Gastrocnemius medialis (tissue), 4 donors: ENCODE measurements at regions not wholly inside any gene's neighbourhood (a gene's known extent, or its start where the extent isn't known, plus 50 kb on each side); places are given as distances from the start of the nearest gene placed in this dataset.

Experiments used
- ATAC-seq, 2 donors: fragments of 150-250 bp; one replicate each; pipeline ENCODE4 v1.9.1; 2016
- DNase-seq, 2 donors: peaks; one replicate each; pipeline ENCODE4 v3.0.0-alpha.2; 2019
- H3K27ac ChIP-seq, 4 donors: fragments of 200-600 bp; sonication (generic); 1 replicate in 1 of 4; 2 replicates in 3 of 4; pipeline ENCODE4 v1.5.1; 2016 to 2018; ENCODE audit warnings: mild to moderate bottlenecking in 2 of 4, moderate library complexity in 1 of 4
- H3K27me3 ChIP-seq, 3 donors: fragments of 200-600 bp; sonication (generic) in 2 of 3; 1 replicate in 1 of 3; 2 replicates in 2 of 3; pipeline versions ENCODE4 v1.5.1 to v1.6.0; 2016 to 2019; ENCODE audit warnings: mild to moderate bottlenecking in 1 of 3, moderate library complexity in 1 of 3
- H3K36me3 ChIP-seq, 2 donors: fragments of 200-600 bp; sonication (generic) in 1 of 2; one replicate each; pipeline ENCODE4 v1.5.1; 2017 to 2018
- H3K4me1 ChIP-seq, 2 donors: fragments of 200-600 bp; sonication (generic) in 1 of 2; one replicate each; pipeline ENCODE4 v1.5.1; 2016 to 2017; ENCODE audit warnings: mild to moderate bottlenecking in 2 of 2
- H3K4me3 ChIP-seq, 4 donors: fragments of 200-600 bp; sonication (generic) in 3 of 4; 1 replicate in 1 of 4; 2 replicates in 3 of 4; pipeline ENCODE4 v1.5.1; 2016 to 2019; ENCODE audit warnings: mild to moderate bottlenecking in 2 of 4
- H3K9me3 ChIP-seq, 3 donors: fragments of 200-600 bp; sonication (generic) in 2 of 3; 1 replicate in 1 of 3; 2 replicates in 2 of 3; pipeline ENCODE4 v1.5.1; 2016 to 2019
- POLR2A ChIP-seq, 2 donors: fragments of 450-650 bp; IDR thresholded peaks; one replicate each; pipeline ENCODE4 v1.6.1; 2017; ENCODE audit warnings: antibody characterized with exemption in 2 of 2, mild to moderate bottlenecking in 2 of 2, moderate library complexity in 2 of 2
- in situ Hi-C, 4 donors: fragments of 200-750 bp; cut with MboI; loops; one replicate each; pipeline versions ENCODE4 v1.15.0 to v1.8.0; 2017; ENCODE audit warnings: low sequenced_read_pairs in 4 of 4
- intact Hi-C: fragments of 100-400 bp; cut with DNase I; formaldehyde crosslinking; loops from one replicate; pipeline ENCODE4 v1.15.1; 2023; ENCODE audit warnings: low total_unique reads
- TF ChIP-seq, protein P1 (sequence below), 5 experiments: fragments of 450-650 bp in 3 of 5; fragments of 200-600 bp in 2 of 5; sonication (generic) in 2 of 5; IDR thresholded peaks in 4 of 5; conservative IDR thresholded peaks in 1 of 5; 1 replicate in 4 of 5; 2 replicates in 1 of 5; pipeline ENCODE4 v1.5.1; 2016 to 2019; ENCODE audit warnings: antibody characterized with exemption in 5 of 5, mild to moderate bottlenecking in 3 of 5, moderate library complexity in 3 of 5

DNA sequence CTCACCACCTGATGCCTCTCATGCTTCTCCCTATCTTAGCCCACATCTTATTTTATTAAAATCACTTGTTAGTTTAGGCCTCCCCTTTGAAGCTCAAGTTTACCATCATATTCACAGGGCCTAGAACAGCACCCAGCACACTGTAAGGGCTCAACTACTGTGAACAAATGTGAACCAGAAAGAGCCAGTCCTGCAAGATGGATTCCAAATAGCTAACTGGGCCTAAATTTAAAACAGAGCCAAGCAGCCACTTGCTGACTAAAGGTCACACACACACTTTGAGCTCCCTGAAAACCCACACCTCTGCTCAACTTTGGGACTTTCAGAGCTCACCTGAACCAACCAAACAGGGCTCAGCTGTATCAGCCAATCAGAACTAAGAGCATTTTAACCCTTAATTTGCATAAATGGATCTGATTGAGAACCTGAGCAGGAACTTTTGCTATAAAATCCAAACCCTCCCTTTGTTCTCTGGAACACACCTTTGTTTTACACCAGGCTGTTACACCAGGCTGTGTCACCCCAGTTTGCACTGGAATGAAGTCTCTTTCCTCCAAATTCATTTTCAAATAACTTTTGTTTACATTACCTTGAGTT is 62.1 kb upstream of the EXOC1L start:
- no peak for ATAC-seq
- in situ Hi-C loops: no loop called here

DNA sequence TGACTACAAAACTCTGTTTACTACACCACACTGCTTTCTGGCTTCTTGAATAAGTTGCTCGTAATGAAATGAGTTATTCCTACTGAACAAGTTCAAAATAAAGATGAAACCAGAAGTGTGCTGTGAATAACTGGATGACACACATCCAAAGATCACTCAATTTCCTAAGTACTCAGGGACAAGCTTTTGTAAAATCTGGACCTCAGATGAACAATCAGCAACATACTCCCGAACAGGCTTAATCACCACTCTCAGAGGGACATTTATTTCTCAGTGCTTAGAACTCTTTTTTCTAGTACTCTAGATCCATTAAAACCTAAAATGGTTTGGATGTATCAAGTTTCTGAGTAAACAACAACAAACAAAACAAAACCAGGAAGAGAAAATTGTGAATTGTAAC is 61.5 kb upstream of the EXOC1L start:
- H3K4me3 ChIP-seq: no peak overlapping the region
- DNase-seq (no peak), ATAC-seq (no peak)
- in situ Hi-C loops: no loop called here
- H3K4me1 ChIP-seq: no peaks in the 10 kb centered on the region
- no peaks in the 10 kb centered on the region for H3K9me3 ChIP-seq
- H3K27me3 ChIP-seq: no peaks in the 10 kb centered on the region
- no peak overlapping the region for H3K27ac ChIP-seq
- intact Hi-C loops: no loop called here
- TF ChIP-seq, protein P1, sequence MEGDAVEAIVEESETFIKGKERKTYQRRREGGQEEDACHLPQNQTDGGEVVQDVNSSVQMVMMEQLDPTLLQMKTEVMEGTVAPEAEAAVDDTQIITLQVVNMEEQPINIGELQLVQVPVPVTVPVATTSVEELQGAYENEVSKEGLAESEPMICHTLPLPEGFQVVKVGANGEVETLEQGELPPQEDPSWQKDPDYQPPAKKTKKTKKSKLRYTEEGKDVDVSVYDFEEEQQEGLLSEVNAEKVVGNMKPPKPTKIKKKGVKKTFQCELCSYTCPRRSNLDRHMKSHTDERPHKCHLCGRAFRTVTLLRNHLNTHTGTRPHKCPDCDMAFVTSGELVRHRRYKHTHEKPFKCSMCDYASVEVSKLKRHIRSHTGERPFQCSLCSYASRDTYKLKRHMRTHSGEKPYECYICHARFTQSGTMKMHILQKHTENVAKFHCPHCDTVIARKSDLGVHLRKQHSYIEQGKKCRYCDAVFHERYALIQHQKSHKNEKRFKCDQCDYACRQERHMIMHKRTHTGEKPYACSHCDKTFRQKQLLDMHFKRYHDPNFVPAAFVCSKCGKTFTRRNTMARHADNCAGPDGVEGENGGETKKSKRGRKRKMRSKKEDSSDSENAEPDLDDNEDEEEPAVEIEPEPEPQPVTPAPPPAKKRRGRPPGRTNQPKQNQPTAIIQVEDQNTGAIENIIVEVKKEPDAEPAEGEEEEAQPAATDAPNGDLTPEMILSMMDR (IDR thresholded peaks at IDR 0.05 in 4 of 5, conservative IDR thresholded peaks at IDR 0.05 in 1 of 5): no peak
- TF ChIP-seq POLR2A (IDR thresholded peaks at IDR 0.05): no peak
- H3K36me3 ChIP-seq: no peaks in the 10 kb centered on the region

More for the DNA sequence above, 62.1 kb upstream of the EXOC1L start:
- Histone ChIP-seq H3K4me3 (no peak overlapping the region), H3K27ac (no peak overlapping the region), H3K27me3 (no peaks in the 10 kb centered on the region), H3K9me3 (no peaks in the 10 kb centered on the region), H3K4me1 (no peaks in the 10 kb centered on the region), H3K36me3 (no peaks in the 10 kb centered on the region)
- no peak for DNase-seq
- TF ChIP-seq POLR2A (IDR thresholded peaks at IDR 0.05): no peak
- TF ChIP-seq, protein P1 (IDR thresholded peaks at IDR 0.05 in 4 of 5, conservative IDR thresholded peaks at IDR 0.05 in 1 of 5): no peak
- intact Hi-C loops: no loop called here

DNA sequence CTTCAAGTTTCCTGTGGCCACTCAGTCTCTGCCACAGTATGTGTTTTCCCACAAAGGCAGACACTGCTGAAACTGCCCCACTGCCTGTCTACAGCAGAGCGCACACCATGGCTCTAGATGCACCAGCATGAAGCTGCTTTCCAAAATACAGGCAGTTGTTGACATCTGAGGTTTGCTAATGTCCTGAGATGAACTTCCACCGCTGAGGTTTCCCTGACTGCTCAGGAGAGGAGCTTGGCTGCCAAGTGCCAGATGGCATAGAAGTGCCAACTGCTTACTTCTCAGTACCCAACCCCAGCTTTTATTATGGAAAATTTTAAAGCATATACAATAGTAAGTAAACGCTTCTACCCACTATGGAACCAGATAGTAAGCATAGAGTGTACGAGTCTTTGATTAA is 61.0 kb upstream of the EXOC1L start:
- no peaks in the 10 kb centered on the region for H3K36me3 ChIP-seq
- no peak overlapping the region for H3K4me3 ChIP-seq
- no peak for TF ChIP-seq POLR2A (IDR thresholded peaks at IDR 0.05)
- TF ChIP-seq, protein P1 (IDR thresholded peaks at IDR 0.05 in 4 of 5, conservative IDR thresholded peaks at IDR 0.05 in 1 of 5): no peak
- H3K27ac ChIP-seq: no peak overlapping the region
- intact Hi-C loops (no loop called here), in situ Hi-C loops (no loop called here)
- ATAC-seq (no peak), DNase-seq (no peak)
- H3K9me3 ChIP-seq: no peaks in the 10 kb centered on the region
- H3K27me3 ChIP-seq: no peaks in the 10 kb centered on the region
- H3K4me1 ChIP-seq: no peaks in the 10 kb centered on the region

DNA sequence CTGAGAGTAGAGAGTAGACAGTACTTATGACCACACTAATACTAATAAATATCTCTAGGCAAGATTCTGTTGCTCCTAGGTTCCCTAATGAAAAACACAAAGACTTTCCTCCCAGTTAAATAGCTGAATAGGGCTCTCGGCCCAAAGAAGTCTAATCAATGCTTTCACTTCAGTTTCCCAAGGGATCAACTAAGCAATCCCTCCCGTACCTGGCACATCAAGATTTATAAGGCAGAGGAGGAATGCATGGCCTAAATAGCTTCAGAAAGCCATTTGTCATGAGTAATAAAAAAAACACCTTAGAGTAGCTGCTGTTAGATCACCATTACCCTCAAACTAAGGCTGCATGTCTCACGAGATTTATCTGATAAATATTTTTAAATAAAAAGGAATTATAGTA is 56.8 kb upstream of the EXOC1L start:
- H3K9me3 ChIP-seq: no peaks in the 10 kb centered on the region
- intact Hi-C loops (no loop called here), in situ Hi-C loops (no loop called here)
- H3K27ac ChIP-seq: no peak overlapping the region
- ATAC-seq: no peak
- no peak for TF ChIP-seq POLR2A (IDR thresholded peaks at IDR 0.05)
- TF ChIP-seq, protein P1 (IDR thresholded peaks at IDR 0.05 in 4 of 5, conservative IDR thresholded peaks at IDR 0.05 in 1 of 5): no peak
- H3K4me3 ChIP-seq: no peak overlapping the region
- H3K36me3 ChIP-seq: no peaks in the 10 kb centered on the region
- DNase-seq: no peak
- no peaks in the 10 kb centered on the region for H3K27me3 ChIP-seq
- no peaks in the 10 kb centered on the region for H3K4me1 ChIP-seq

DNA sequence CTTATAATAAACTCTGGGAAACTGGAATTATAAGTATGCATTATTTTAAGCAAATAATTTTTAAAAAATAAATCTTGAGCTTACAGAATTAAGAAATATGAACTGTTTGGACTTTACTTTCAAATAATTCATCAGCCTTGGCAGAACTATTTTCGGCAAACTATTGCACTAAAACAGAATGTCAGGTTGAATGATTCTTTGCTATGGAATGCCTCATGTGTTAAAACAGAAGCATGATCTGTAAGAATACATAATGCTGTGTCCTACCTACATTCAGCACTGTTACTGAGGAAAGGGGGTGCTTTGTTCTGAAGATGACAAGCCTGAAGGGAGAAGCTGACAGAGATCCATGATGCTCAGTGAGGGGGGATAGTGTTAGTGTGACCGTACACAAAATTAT is 55.6 kb upstream of the EXOC1L start:
- H3K4me1 ChIP-seq: no peaks in the 10 kb centered on the region
- no peak overlapping the region for H3K27ac ChIP-seq
- no peak overlapping the region for H3K4me3 ChIP-seq
- no peak for ATAC-seq
- no peak for DNase-seq
- TF ChIP-seq, protein P1 (IDR thresholded peaks at IDR 0.05 in 4 of 5, conservative IDR thresholded peaks at IDR 0.05 in 1 of 5): no peak
- no peak for TF ChIP-seq POLR2A (IDR thresholded peaks at IDR 0.05)
- intact Hi-C loops (no loop called here), in situ Hi-C loops (no loop called here)
- no peaks in the 10 kb centered on the region for H3K36me3 ChIP-seq
- H3K27me3 ChIP-seq: no peaks in the 10 kb centered on the region
- H3K9me3 ChIP-seq: no peaks in the 10 kb centered on the region
